ENCODE measurements at regions not wholly inside any gene's neighbourhood (a gene's known extent, or its start where the extent isn't known, plus 50 kb on each side); places are given as distances from the start of the nearest gene placed in this dataset.

- no peaks in the 10 kb centered on the region for H3K4me1 ChIP-seq (replicated peaks in 1 of 2; ENCODE audit: control insufficient read depth in 2 of 2, insufficient read depth in 2 of 2, low read length in 2 of 2)
- DNase-seq (ENCODE audit: extremely low read depth in 1 of 4, low spot score in 3 of 4) (no peak), ATAC-seq (no peak), FAIRE-seq (no peak)
- intact Hi-C loops (cut with micrococcal nuclease): no loop called here
- H3K4me2 ChIP-seq (ENCODE audit: insufficient read depth, low read length): no peak overlapping the region
- no peaks in the 10 kb centered on the region for H3K9me1 ChIP-seq (ENCODE audit: control insufficient read depth, insufficient read depth, low read length)
- peaks cover 0 to 8% of the 10 kb centered on the region in 2 experiments; a peak in 1 of 5 replicates for H3K27me3 ChIP-seq (ENCODE audit: control insufficient read depth in 2 of 2, insufficient read depth in 2 of 2, low read length in 2 of 2)
- no peaks in the 10 kb centered on the region for H3K79me2 ChIP-seq (ENCODE audit: control insufficient read depth, insufficient read depth, low read length)
- H3K9me3 ChIP-seq (replicated peaks; ENCODE audit: control insufficient read depth, insufficient read depth, low read depth, low read length): no peaks in the 10 kb centered on the region
- no peaks in the 10 kb centered on the region for H4K20me1 ChIP-seq (replicated peaks; ENCODE audit: control insufficient read depth, insufficient read depth, low read length)
- H3K9ac ChIP-seq (ENCODE audit: insufficient read depth in 1 of 2, low read depth in 2 of 2, low read length in 2 of 2): no peak overlapping the region
- no peak overlapping the region for H3K4me3 ChIP-seq
- ChIA-PET POLR2A (interaction anchor here (0.8 kb wide), 1 partner anchor 15 kb away, joined by 3 read pairs; no protein-coding TSS in a partner anchor), CTCF (ENCODE audit: low intra/inter-chr PET ratio) (no interaction called here)
- no peak overlapping the region for H2AFZ ChIP-seq (ENCODE audit: low read depth, low read length)
- in situ Hi-C loops (cut with MboI): no loop called here
- TF ChIP-seq ZBTB17 (CRISPR knock-in tag; IDR thresholded peaks at IDR 0.05): no peak
- no peak for TF ChIP-seq PHF21A (IDR thresholded peaks at IDR 0.05; ENCODE audit: borderline replicate concordance, low read depth)
- no peak for TF ChIP-seq ZNF212 (CRISPR knock-in tag; IDR thresholded peaks at IDR 0.05)
- TF ChIP-seq POLR3G (IDR thresholded peaks at IDR 0.05; ENCODE audit: extremely low read depth, insufficient read length, insufficient replicate concordance): no peak
- no peak for TF ChIP-seq RB1 (IDR thresholded peaks at IDR 0.05; ENCODE audit: low read depth)
- TF ChIP-seq HBP1 (CRISPR knock-in tag; IDR thresholded peaks at IDR 0.05): no peak
- no peak for TF ChIP-seq L3MBTL2 (IDR thresholded peaks at IDR 0.05)
- TF ChIP-seq RBM14 (IDR thresholded peaks at IDR 0.05; ENCODE audit: borderline replicate concordance, insufficient read depth, low read depth, low read length): no peak
- no peak for TF ChIP-seq STAT5B (CRISPR knock-in tag; IDR thresholded peaks at IDR 0.05)
- 0% methylated on average over 17 of the region's 18 CpGs for WGBS (ENCODE audit: insufficient coverage, low coverage, missing lambda C conversion rate)
- H3K27ac ChIP-seq (ENCODE audit: extremely low read depth, low read depth, low read length): no peak overlapping the region
- no TSS peak for BruUV-seq (replicated peaks)
- H3K36me3 ChIP-seq (ENCODE audit: control insufficient read depth, insufficient read depth, low read length): no peaks in the 10 kb centered on the region
Measured at GRCh38 chr14:104317492-104317805, 179.1 kb downstream of the KIF26A start.

All from K562 (cell line).